SU-DHL-6 (cell line): ENCODE measurements at regions not wholly inside any gene's neighbourhood (a gene's known extent, or its start where the extent isn't known, plus 50 kb on each side); places are given as distances from the start of the nearest gene placed in this dataset.

ENCODE experiments used
- CTCF ChIP-seq: fragments of 200-600 bp; sonication (generic); IDR thresholded peaks from one replicate; pipeline ENCODE4 v1.5.1; 2017; ENCODE audit warnings: antibody characterized with exemption, mild to moderate bottlenecking, low read length, moderate library complexity; ENCODE audit not compliant: insufficient read depth, poor library complexity, severe bottlenecking
- EZH2phosphoT487 ChIP-seq: fragments of 200-600 bp; sonication (generic), shearing (Covaris generic); conservative IDR thresholded peaks from 2 replicates; pipeline ENCODE4 v1.6.1; 2018; ENCODE audit warnings: mild to moderate bottlenecking, antibody characterized with exemption, low read length, moderate library complexity, mixed read lengths

- no peak for TF ChIP-seq CTCF
- TF ChIP-seq EZH2phosphoT487: no peak
Observed at GRCh38 chr14:82441270-82441669, 907.6 kb upstream of the SEL1L start.
